GM12892 (cell line): ENCODE measurements at regions not wholly inside any gene's neighbourhood (a gene's known extent, or its start where the extent isn't known, plus 50 kb on each side); places are given as distances from the start of the nearest gene placed in this dataset.

Experiments
- POLR2A ChIP-seq: IDR thresholded peaks from 2 replicates; pipeline ENCODE4 v1.6.1; 2011; ENCODE audit warnings: low read depth, low read length, control low read depth
- TAF1 ChIP-seq: IDR thresholded peaks from 2 replicates; pipeline ENCODE4 v1.6.1; 2011; ENCODE audit warnings: low read depth, mild to moderate bottlenecking, control low read depth, low read length, borderline replicate concordance

DNA sequence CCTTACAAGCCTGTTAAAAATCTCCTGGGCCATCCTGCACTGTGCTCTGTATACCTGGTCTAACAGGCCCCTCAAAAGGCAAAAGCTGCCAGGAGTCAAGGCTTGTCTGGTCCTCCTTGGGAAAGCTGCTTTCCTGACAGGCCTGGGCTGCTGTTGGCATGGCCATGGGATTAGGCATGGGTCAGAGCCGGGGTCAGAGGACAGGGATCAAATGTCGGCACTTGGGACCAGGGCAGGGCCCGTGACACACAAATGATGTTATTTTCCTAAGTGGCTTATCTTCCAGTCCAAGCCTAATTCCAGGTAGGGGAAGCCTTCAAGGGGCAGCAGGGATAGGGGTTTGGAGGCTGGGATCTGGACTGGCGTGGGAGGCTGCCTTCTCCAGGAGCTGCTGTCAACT, 191.5 kb upstream of the GPR26 start:
- TF ChIP-seq POLR2A, result no peak
- no peak for TF ChIP-seq TAF1
